ENCODE measurements at regions not wholly inside any gene's neighbourhood (a gene's known extent, or its start where the extent isn't known, plus 50 kb on each side); places are given as distances from the start of the nearest gene placed in this dataset.
A peak's percentile ranks its signal among the peaks of the same experiment; 100 is the strongest.

GRCh38 chr14:73800970-73801515, 50.6 kb upstream of the PTGR2 start:
- no peak for DNase-seq (ENCODE audit: low read depth)

- DNase-seq (ENCODE audit: low read depth), result no peak
Measured at GRCh38 chr14:73797543-73798265, 53.9 kb upstream of the PTGR2 start.

GRCh38 chr14:73796893-73797542, 54.6 kb upstream of the PTGR2 start:
- DNase-seq (ENCODE audit: low read depth), result peak; percentile 50

- no peak for DNase-seq (ENCODE audit: low read depth)
Measured at GRCh38 chr14:73796415-73796814, 55.2 kb upstream of the PTGR2 start.

GRCh38 chr14:73795974-73796373, 55.7 kb upstream of the PTGR2 start:
- DNase-seq (ENCODE audit: low read depth), result peak; percentile 84

- DNase-seq (ENCODE audit: low read depth), result no peak
Measured at GRCh38 chr14:73795466-73795865, 56.2 kb upstream of the PTGR2 start.

- DNase-seq (ENCODE audit: low read depth), result no peak
Measured at GRCh38 chr14:73794146-73794545, 57.5 kb upstream of the PTGR2 start.

- no peak for DNase-seq (ENCODE audit: low read depth)
Measured at GRCh38 chr14:73792481-73792880, 59.1 kb upstream of the PTGR2 start.

- DNase-seq (ENCODE audit: low read depth), result peak; percentile 95
Measured at GRCh38 chr14:73789989-73790581, 61.5 kb upstream of the PTGR2 start.

GRCh38 chr14:73788701-73789551, 62.7 kb upstream of the PTGR2 start:
- DNase-seq (ENCODE audit: low read depth), result peak; percentile 69

- no peak for DNase-seq (ENCODE audit: low read depth)
Measured at GRCh38 chr14:73788317-73788598, 63.4 kb upstream of the PTGR2 start.

GRCh38 chr14:73787486-73788316, 63.9 kb upstream of the PTGR2 start:
- peak; percentile 74 for DNase-seq (ENCODE audit: low read depth)

GRCh38 chr14:73786636-73787485, 64.8 kb upstream of the PTGR2 start:
- no peak for DNase-seq (ENCODE audit: low read depth)

GRCh38 chr14:73785834-73786635, 65.6 kb upstream of the PTGR2 start:
- DNase-seq (ENCODE audit: low read depth), result peak; percentile 97

GRCh38 chr14:73785336-73785833, 66.2 kb upstream of the PTGR2 start:
- DNase-seq (ENCODE audit: low read depth), result no peak

GRCh38 chr14:73784988-73785313, 66.7 kb upstream of the PTGR2 start:
- DNase-seq (ENCODE audit: low read depth), result no peak

GRCh38 chr14:73784181-73784987, 67.2 kb upstream of the PTGR2 start:
- peak; percentile 93 for DNase-seq (ENCODE audit: low read depth)

- no peak for DNase-seq (ENCODE audit: low read depth)
Measured at GRCh38 chr14:73783107-73783727, 68.4 kb upstream of the PTGR2 start.
